ENCODE measurements at regions not wholly inside any gene's neighbourhood (a gene's known extent, or its start where the extent isn't known, plus 50 kb on each side); places are given as distances from the start of the nearest gene placed in this dataset.

- Mint-ChIP-seq H3K27me3 (ENCODE audit: insufficient read depth, unreplicated experiment) (peaks cover 6% of the 10 kb centered on the region), H3K9me3 (ENCODE audit: unreplicated experiment) (no peaks in the 10 kb centered on the region), H3K27ac (ENCODE audit: unreplicated experiment) (no peak overlapping the region), H3K4me1 (ENCODE audit: low read depth, unreplicated experiment) (no peaks in the 10 kb centered on the region), H3K36me3 (ENCODE audit: insufficient read depth, unreplicated experiment) (no peaks in the 10 kb centered on the region), H3K4me3 (ENCODE audit: unreplicated experiment) (no peak overlapping the region)
- no TSS peak for BruUV-seq (replicated peaks)
- ChIA-PET POLR2A (no interaction called here), CTCF (no interaction called here)
- intact Hi-C loops (cut with micrococcal nuclease; ENCODE audit: unreplicated experiment) = no loop called here
- no peak for TF ChIP-seq CTCF (IDR thresholded peaks at IDR 0.05; ENCODE audit: insufficient read depth in 1 of 2, low read depth in 1 of 2, low read length in 1 of 2, severe bottlenecking in 1 of 2, unreplicated experiment in 1 of 2)
- no peaks in the 10 kb centered on the region for H3K36me3 ChIP-seq (ENCODE audit: control insufficient read depth, insufficient read depth, low read length)
- H3K4me3 ChIP-seq (ENCODE audit: low read depth, low read length) = no peak overlapping the region
- H3K27me3 ChIP-seq (replicated peaks; ENCODE audit: control insufficient read depth, insufficient read depth, low read length) = no peaks in the 10 kb centered on the region
- H3K4me1 ChIP-seq = no peaks in the 10 kb centered on the region
- no peak for DNase-seq
- H3K9me3 ChIP-seq = no peaks in the 10 kb centered on the region
Measured at GRCh38 chr6:133816171-133816570, 72.7 kb upstream of the TCF21 start.

- BruUV-seq (replicated peaks) = no TSS peak
- Mint-ChIP-seq H3K36me3 (ENCODE audit: insufficient read depth, unreplicated experiment) (no peaks in the 10 kb centered on the region), H3K9me3 (ENCODE audit: unreplicated experiment) (no peaks in the 10 kb centered on the region), H3K4me1 (ENCODE audit: low read depth, unreplicated experiment) (no peaks in the 10 kb centered on the region), H3K27me3 (ENCODE audit: insufficient read depth, unreplicated experiment) (peaks cover 6% of the 10 kb centered on the region), H3K4me3 (ENCODE audit: unreplicated experiment) (no peak overlapping the region), H3K27ac (ENCODE audit: unreplicated experiment) (no peak overlapping the region)
- peak; percentile 38 to 60 for DNase-seq
- Histone ChIP-seq H3K27me3 (replicated peaks; ENCODE audit: control insufficient read depth, insufficient read depth, low read length) (no peaks in the 10 kb centered on the region), H3K36me3 (ENCODE audit: control insufficient read depth, insufficient read depth, low read length) (no peaks in the 10 kb centered on the region), H3K4me3 (ENCODE audit: low read depth, low read length) (no peak overlapping the region), H3K9me3 (no peaks in the 10 kb centered on the region), H3K4me1 (no peaks in the 10 kb centered on the region)
- peak; percentile 67 to 83 for TF ChIP-seq CTCF (IDR thresholded peaks at IDR 0.05; ENCODE audit: insufficient read depth in 1 of 2, low read depth in 1 of 2, low read length in 1 of 2, severe bottlenecking in 1 of 2, unreplicated experiment in 1 of 2)
- intact Hi-C loops (cut with micrococcal nuclease; ENCODE audit: unreplicated experiment) = loop anchor here (1.0 kb wide), 1 partner anchor 248 kb away; no protein-coding TSS in a partner anchor
- POLR2A ChIA-PET = no interaction called here
- CTCF ChIA-PET = no interaction called here
Measured at GRCh38 chr6:133817460-133818047, 71.4 kb upstream of the TCF21 start.

- POLR2A ChIA-PET = no interaction called here
- CTCF ChIA-PET = interaction anchor here (0.7 kb wide), 1 partner anchor 82 kb away, joined by 4 read pairs; no protein-coding TSS in a partner anchor
- DNase-seq = no peak
- Mint-ChIP-seq H3K27ac (ENCODE audit: unreplicated experiment) (no peak overlapping the region), H3K4me1 (ENCODE audit: low read depth, unreplicated experiment) (no peaks in the 10 kb centered on the region), H3K27me3 (ENCODE audit: insufficient read depth, unreplicated experiment) (peaks cover 6% of the 10 kb centered on the region), H3K4me3 (ENCODE audit: unreplicated experiment) (no peak overlapping the region), H3K9me3 (ENCODE audit: unreplicated experiment) (no peaks in the 10 kb centered on the region), H3K36me3 (ENCODE audit: insufficient read depth, unreplicated experiment) (no peaks in the 10 kb centered on the region)
- H3K4me3 ChIP-seq (ENCODE audit: low read depth, low read length) = no peak overlapping the region
- H3K36me3 ChIP-seq (ENCODE audit: control insufficient read depth, insufficient read depth, low read length) = no peaks in the 10 kb centered on the region
- H3K9me3 ChIP-seq = no peaks in the 10 kb centered on the region
- H3K27me3 ChIP-seq (replicated peaks; ENCODE audit: control insufficient read depth, insufficient read depth, low read length) = no peaks in the 10 kb centered on the region
- BruUV-seq (replicated peaks) = no TSS peak
- intact Hi-C loops (cut with micrococcal nuclease; ENCODE audit: unreplicated experiment) = no loop called here
- TF ChIP-seq CTCF (IDR thresholded peaks at IDR 0.05; ENCODE audit: insufficient read depth in 1 of 2, low read depth in 1 of 2, low read length in 1 of 2, severe bottlenecking in 1 of 2, unreplicated experiment in 1 of 2) = no peak
- H3K4me1 ChIP-seq = no peaks in the 10 kb centered on the region
Measured at GRCh38 chr6:133818320-133818719, 70.6 kb upstream of the TCF21 start.

Measured in Caco-2 (cell line).